CD4-positive, alpha-beta T cell treated with Interleukin-21 for 1 hour (primary cell): ENCODE measurements at regions not wholly inside any gene's neighbourhood (a gene's known extent, or its start where the extent isn't known, plus 50 kb on each side); places are given as distances from the start of the nearest gene placed in this dataset.

Experiments
- DNase-seq: peaks from one replicate; pipeline ENCODE4 v3.0.0-alpha.2; 2020

DNA sequence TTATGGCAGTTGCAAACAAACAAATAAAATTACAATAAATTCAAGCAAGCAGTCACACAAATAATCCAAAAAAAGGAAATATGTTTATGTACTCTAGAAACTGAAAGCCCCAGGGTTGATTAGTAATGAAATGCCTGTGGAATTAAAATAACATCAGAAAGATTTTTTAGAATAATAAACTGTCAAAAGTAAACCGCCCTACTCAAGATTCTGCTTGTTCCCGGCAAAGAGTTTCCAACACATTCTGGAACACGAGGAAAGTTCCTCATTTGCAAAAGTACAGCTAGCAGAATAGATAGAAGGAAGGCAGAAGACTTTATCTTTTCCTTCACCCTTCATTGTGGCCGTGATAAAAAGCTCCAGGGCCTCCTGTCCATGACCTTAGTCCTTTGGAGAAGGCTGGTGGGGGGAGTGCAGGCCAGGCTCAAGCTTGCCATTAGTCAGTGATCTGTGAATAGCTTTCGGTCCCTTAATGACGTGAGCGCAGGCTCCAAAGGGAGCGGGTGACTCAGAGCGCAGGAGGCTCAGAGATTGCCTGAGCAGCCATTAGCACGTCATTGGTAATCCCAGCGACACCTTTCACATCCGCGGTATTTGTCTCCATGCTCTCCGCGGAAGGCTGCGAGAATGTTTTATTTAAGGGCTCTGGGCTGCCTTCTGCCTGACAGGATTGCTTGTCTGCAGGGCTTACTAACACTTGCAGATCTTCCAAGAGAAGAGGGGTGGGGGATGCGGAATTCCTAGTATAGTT lies 458.3 kb downstream of the METTL15 start:
- DNase-seq = no peak

DNA sequence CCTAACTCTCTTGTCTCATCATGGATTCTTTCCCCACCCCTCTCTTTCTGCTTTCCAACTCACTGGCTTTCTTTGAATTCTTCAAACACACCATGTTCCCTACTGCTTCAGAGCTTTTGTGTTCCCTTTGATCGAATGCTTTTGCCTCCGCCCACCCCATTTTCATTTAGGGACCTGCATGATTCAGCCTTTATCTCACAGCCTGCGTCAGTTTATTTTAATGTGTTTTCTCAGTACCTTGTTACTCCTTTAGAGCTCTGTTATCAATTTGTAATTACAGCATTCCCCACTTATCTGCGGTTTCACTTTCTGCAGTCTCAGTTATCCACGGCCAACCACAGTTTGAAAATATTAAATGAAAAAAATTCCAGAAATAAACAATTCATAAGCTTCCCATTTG lies 451.3 kb downstream of the METTL15 start:
- DNase-seq = no peak

DNA sequence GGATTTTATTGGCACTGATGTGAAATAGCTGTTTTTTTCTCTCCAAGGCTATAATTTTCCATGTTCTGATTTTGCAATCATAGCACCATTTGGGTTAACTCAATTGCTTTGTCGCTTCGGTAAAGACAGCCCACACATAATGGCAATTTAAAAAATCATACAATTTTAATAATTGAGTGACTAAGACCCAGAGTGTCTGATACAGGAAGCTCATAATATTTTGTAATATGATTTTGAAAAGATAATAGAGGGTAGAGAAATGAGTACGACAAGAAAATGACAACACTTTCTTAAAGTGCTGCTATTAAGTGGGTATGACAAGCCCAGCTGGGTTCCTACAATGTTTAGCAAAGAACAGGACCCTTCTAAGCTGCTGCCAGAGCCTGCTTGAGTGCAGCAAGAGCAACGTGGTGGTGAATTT lies 439.1 kb downstream of the METTL15 start:
- no peak for DNase-seq

DNA sequence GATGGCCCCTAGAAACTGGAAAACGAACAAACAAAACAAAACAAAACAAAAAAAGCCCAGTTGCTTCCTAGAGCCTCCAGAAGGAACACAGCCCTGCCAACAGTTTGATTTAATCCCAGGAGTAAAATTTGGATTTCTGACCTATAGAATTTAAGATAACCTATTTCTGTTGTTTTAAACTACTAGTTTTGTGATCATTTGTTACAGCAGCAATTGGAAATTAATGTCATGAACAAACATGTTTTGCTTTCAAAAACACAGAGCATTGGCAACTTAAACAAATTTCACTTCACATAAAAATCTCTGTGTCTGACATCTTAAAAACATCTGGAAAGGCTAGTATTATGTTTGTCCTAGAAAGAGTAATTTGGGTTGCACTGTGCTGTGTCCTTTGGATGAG lies 437.3 kb downstream of the METTL15 start:
- DNase-seq = no peak

DNA sequence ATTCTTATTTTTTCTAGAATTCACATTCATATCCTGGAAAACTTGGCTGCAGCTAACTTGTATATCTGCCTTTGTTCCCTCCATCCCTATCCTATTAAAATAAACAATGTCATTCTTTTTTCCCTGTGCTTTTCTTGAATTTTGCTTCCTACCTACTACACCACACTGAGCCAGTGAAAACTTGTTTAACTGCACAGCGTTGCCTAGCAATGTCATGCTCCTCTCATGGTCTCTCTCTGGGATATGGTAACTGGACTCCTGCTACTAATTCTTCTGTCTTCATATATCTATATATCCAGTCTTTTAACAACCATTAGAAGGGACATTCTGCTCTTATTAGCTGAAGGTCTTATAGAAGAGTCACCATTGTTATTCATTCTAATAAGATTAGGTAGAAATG lies 434.4 kb downstream of the METTL15 start:
- DNase-seq = no peak

DNA sequence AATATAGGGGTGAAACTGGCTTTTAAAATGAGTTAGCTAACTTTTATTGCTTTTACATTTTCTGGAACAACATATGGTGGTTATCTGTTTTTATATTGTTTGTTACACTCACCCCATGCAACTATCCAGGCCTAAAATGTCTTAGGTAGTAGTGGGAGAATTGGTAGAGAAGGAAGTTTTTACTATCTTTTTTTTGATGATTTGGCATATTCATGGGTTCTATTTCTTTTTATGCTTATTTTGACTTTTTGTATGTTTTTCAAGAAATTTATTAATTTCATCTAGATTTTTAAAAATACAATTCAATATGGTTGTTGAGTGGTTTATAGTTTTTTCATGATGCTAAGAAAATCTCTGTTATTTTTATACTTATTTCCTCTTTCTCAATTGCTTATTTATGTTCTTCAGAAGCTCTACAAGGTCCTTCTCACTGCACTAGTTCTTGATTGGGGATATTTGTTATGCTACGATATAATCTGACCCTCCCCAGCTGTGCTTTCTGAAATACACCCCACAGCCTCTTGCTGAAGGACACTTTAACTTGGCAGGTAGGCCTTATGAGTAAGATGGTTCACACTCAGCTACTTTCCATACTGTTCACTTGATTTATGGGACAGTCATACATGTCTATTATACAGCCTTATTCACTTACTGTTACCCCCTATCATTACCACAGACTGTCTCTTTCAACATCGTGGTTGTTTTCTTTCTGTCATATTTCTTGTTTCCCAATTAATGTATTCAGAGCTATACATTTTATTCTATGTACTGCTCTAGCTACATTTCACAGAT lies 431.2 kb downstream of the METTL15 start:
- DNase-seq = no peak

DNA sequence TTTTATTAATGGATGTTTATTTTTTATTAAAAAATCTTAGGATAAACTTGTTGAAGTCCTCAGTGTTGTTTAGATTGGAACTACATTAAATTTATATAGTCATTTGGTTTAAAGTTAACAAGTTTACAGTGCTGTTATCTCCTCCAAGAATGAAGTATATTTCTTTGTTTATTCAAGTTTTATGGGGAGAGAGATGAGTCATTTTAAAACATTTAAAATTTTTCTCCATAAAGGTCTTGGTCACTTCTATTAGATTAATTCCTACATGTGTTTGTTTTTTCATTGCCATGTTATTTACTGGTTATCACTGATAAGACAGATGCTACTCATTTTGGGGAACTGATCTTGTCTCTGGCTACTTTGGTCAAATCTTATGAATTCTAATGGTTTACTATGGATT lies 429.6 kb downstream of the METTL15 start:
- DNase-seq = no peak

DNA sequence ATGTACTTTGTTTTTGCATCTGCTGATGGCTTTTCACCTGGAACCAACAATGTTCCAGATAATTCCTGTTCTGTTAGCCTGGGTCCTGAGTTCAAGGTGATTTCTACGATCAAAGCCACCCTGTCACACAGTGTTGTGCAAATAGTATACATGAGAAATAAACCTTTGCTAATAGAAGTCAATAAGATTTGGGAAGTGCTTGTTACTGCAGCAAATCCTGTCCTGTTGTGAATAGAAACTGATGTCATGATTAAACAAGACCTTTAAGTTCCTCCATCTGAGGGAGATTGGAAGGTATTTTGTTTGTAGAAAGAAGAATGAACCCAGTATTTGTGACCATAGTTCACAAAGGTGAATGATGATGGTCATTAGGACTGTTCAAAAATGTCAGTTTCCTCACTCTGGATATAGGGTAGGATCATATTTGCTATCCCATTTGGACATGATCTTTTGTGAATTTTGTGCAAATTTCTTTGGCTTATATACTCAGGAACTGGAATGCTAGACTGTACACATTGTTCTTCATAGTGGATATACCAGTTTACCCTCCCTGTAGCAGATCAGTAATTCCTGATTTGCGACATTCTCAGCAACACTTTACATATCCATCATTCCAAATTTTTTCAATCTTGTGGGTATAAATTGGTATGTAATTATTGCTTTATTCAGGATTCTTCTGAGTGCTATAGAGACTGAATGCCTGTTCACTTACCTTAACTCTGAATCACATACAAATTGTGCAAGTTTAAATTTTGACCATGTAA lies 428.5 kb downstream of the METTL15 start:
- no peak for DNase-seq

DNA sequence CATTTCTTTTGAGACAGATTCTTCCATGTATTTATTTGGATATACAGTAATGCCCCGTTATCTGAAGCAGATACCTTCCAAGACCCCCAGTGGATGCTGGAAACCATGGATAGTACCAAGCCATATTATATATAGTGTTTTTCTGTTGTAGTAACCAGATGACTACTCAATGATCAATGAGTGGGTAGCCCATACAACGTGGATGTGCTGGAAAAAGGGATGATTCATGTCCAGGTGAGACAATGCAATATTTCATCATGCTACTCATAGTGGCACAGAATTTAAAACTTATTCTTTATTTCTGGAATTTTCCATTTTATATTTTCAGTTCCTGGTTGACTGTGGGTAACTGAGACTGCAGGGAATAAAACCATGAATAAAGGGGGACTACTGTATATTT lies 427.5 kb downstream of the METTL15 start:
- DNase-seq = no peak

DNA sequence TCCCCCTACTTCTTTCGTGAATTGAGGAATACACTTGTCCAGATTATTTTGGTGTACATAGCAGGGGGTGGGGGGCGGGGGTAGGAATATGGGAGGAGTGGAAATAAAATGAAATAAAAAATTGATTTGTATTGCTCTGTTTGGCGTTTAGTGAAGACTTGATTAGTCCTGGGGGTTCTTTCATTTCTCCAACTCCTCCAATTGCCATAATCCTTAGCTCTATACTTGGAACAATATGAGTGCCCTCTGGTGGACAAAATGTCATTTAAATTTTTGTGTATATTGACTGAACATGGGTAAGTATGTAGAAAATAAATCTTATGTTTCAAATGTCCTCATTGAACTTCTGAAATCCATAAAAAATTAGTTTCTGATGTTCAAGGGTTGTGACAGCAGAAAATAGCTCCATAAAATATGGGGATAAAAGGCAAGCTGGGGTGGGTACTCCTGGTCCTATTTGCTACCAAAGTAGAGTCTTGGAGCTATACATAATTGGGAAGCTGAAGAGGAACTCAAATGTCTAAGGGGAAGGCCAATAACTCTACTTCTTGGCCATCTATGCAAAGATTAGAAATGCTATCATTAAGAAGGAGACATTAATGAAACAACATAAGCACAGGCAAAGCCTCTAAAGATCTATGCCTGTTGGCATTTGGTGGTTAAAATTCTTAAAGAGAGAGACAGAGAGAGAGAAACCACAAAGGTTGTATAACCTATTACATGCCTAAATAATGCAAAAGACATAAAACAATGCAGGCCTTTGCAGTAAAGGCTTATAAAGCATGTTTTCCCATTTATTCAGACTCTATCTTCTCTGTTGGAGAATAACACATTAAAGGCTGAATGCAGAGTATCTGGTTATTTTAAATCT lies 421.6 kb downstream of the METTL15 start:
- no peak for DNase-seq

DNA sequence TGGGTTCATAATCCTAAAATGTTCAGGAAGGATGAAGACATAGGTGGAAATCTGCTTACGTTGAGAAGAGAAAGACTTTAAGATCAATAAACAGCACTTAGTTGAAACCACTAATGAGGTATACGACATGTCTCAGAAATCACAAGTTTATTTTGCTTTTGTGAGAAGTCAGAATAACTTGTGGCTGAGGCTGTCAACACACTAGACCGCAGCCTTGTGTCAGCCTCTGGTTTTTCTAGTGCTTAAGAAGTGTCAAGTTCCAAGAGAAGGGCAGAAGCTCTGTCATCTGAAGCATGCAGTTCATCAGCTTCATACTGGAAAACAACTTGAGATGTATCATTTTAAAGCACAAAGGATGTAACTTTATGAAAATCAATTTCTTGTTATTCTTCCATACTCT lies 420.9 kb downstream of the METTL15 start:
- no peak for DNase-seq

DNA sequence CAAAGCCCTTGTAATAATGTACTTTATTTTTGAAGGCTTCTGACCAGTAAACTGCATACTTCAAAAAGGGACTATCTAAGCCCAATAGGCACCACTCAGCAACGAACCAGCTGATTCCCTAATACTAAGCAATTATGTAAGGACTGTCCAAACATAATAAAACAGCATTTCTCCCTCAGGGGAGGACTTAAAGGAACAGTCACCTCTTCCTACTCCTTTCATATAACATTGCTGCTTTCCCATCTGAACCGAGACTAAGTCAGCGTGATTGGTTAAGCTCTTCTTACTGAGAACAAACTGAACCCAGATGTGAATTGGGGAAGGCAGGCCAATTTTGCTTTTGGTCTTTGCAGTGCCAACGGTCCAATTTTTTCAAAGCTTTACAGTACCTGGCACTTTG lies 420.0 kb downstream of the METTL15 start:
- no peak for DNase-seq

DNA sequence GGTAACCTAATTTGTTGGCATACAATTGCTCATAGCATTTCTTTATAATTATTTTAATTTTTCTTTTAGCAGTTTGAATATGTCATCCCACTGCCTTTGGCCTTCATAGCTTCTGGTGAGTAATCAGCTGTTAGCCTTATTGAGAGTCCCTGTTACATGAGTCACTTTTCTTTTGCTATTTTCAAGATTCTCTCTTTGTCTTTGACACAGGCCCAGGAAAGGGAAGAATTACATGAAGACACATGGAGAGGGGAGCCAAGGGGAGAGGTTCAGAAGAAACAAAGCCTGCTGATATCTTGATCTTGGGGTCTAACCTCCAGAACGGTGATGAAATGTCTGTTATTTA lies 418.2 kb downstream of the METTL15 start:
- no peak for DNase-seq

DNA sequence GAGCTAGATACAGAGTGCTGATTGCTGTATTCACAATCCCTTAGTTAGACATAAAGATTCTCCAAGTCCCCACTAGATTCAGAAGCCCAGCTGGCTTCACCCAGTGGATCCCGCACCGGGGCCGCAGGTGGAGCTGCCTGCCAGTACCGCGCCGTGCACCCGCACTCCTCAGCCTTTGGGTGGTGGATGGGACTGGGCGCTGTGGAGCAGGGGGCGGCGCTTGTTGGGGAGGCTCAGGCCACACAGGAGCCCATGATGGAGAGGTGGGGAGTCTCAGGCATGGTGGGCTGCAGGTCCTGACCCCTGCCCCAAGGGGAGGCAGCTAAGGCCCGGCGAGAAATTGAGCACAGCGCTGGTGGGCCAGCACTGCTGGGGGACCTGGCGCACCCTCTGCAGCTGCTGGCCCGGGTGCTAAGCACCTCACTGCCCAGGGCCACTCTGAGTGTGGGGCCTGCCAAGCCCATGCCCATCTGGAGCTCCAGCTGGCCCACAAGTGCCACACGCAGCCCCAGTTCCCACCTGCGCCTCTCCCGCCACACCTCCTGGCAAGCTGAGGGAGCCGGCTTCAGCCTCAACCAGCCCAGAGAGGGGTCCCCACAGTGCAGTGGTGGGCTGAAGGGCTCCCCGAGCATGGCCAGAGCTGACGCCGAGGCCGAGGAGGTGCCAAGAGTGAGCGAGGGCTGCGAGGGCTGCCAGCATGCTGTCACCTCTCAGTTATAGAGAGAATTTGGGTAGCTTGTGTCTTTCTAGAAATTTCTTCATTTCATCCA lies 417.6 kb downstream of the METTL15 start:
- no peak for DNase-seq

DNA sequence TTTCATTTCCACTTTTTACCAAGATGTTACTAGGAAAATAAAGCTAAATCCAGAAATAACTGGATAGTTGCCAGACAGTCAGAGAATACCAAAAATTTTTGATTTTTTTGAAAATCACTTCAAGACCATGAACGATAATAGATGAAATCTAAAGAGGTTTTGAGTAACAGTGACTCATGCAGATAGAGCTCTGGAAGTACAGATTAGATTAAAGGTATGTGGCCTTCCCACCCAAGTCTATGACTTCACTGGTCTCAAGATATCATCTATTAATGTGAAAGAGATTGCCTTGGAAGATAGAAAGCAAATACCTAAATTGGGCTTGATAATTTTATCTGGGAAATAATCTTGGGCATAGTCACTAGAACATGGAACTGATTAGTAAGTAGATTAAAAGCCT lies 415.9 kb downstream of the METTL15 start:
- DNase-seq = no peak

DNA sequence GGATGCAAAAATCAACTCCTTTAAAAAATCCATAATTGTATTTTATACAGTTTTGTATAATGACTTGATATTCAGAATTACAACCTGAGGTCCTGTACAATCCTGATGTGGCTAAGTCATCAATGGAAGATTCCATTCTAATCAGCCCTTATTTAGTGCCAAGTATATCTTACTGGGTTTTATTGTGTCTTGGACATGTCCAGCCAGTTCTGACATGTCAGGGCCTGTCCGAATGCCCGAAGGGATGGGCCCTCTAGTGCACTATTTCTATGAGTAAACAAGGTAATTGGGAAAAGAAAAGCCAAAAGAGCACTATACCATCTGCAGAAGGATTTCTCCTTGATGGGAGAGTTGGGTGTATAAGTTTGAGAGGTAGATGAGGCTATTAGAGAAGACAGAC lies 412.9 kb downstream of the METTL15 start:
- no peak for DNase-seq

DNA sequence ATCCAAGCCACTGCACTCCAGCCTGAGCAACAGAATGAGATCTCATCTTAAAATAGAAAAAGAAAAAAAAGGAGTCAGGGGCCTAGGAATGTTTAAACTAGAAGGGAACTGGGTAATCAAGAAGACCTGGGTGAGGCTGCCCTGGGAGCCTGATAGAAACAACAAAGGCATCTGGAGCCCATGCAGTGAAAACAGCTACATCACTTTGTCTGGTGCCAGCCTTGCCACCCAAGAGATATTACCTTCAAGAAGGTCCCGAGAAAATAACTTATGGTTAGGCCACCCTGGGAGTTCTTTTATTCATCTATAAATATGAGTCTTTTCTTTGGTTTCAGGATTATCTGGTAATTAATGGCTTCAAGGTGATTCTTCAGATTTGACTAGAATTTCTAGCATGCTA lies 412.1 kb downstream of the METTL15 start:
- DNase-seq = no peak

DNA sequence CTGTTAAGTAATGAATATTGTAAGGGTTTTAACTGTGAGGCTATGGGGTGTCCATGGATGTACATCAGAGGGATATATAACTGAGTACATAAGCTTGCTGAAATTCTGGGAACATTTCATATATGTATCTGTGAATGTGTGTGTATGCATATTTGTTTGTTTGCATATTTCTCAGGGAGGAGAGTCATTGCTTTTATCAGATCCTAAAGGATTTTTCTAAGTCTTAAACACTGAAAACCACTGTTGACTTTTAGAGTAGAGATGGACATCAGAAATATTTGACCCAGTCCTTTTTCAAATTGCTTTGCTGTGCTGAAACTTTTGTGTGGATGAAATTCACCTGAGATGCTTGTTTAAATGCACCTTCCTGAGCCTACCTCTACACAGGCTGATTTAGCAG lies 410.6 kb downstream of the METTL15 start:
- DNase-seq = no peak

DNA sequence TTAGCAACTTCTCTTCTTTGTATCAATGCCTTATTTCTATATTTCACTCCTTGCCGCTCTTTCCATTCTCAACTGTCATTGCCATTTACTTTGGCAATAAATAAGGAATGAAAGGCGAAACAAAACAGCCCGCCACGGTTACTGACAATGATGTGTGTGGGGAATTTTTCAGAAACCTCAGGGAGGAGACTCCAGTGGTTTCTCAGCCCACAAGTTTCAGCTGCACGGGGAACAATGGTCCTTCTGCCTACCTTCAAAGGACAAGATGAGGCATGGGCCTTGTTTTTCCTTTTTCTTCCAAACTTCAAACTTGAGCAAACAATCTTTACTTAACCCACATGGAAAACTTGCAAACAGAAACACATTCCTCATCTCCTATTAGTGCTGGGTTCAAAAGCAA lies 409.4 kb downstream of the METTL15 start:
- DNase-seq = no peak

DNA sequence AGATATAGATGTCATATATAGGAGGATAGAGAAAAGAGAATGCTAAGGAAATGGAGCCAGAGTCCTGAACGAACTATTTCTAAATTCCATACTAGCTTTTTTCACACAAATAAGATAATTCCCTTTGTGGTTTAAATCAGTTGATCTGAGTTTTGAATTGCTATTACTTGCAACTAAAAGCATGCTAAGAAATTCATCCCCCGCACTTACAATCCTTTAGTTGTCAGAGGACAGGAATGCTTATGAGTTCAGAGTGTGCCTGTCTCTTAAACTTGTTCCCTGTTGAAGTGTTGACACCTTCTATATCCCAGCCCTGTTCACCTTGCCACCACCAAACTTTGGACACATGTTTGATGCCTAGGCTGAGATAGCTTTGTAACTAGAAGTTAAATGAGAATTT lies 406.2 kb downstream of the METTL15 start:
- DNase-seq = no peak

DNA sequence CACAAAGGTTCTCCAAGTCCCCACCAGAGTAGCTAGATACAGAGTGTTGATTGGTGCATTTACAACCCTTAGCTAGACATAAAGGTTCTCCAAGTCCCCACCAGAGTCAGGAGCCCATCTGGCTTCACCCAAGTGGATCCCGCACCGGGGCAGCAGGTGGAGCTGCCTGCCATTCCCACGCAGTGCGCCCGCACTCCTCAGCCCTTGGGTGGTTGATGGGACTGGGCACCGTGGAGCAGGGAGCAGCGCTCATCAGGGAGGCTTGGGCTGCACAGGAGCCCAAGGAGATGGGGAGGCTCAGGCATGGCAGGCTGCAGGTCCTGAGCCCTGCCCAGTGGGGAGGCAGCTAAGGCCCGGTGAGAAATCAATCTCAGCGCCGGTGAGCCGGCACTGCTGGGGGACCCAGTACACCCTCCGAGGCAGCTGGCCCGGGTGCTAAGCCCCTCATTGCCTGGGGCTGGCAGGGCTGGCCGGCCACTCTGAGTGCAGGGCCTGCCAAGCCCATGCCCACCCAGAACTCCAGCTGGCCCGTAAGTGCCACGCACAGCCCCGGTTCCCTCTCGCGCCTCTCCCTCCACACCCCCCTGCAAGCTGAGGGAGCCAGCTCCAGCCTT lies 404.1 kb downstream of the METTL15 start:
- no peak for DNase-seq

DNA sequence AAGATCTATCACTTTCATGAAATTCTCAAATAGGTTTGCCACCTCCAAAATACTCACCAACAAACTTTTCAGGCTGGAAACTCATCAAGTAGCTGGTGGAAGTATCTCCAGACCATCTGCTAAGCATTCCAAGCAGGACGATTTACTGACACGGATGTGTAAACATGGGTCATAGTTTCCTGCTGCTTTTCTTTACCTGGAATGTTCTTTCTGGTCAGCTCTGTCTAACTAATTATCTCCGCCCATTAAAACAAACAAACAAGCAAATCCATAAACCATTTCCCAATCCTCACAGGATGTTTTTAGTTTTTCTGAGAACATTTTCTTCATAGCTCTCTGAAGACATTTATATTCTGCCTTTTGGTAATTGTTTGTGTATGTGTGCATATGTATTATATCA lies 397.0 kb downstream of the METTL15 start:
- DNase-seq = no peak
